ENCODE measurements at regions not wholly inside any gene's neighbourhood (a gene's known extent, or its start where the extent isn't known, plus 50 kb on each side); places are given as distances from the start of the nearest gene placed in this dataset.

GRCh38 chr15:36185845-36186244 lies 393.6 kb upstream of the CDIN1 start:
- TF ChIP-seq, protein P1, sequence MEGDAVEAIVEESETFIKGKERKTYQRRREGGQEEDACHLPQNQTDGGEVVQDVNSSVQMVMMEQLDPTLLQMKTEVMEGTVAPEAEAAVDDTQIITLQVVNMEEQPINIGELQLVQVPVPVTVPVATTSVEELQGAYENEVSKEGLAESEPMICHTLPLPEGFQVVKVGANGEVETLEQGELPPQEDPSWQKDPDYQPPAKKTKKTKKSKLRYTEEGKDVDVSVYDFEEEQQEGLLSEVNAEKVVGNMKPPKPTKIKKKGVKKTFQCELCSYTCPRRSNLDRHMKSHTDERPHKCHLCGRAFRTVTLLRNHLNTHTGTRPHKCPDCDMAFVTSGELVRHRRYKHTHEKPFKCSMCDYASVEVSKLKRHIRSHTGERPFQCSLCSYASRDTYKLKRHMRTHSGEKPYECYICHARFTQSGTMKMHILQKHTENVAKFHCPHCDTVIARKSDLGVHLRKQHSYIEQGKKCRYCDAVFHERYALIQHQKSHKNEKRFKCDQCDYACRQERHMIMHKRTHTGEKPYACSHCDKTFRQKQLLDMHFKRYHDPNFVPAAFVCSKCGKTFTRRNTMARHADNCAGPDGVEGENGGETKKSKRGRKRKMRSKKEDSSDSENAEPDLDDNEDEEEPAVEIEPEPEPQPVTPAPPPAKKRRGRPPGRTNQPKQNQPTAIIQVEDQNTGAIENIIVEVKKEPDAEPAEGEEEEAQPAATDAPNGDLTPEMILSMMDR (conservative IDR thresholded peaks at IDR 0.05 in 1 of 2, IDR thresholded peaks at IDR 0.05 in 1 of 2; ENCODE audit: low read depth in 1 of 2, low read length in 2 of 2): no peak
- TF ChIP-seq EZH2 (IDR thresholded peaks at IDR 0.05; ENCODE audit: low read length, missing control alignments): no peak
